ENCODE measurements at regions not wholly inside any gene's neighbourhood (a gene's known extent, or its start where the extent isn't known, plus 50 kb on each side); places are given as distances from the start of the nearest gene placed in this dataset.

- no peak for DNase-seq (ENCODE audit: low read depth, low spot score)
Observed at GRCh38 chr7:114112806-114113205, 194.0 kb upstream of the PPP1R3A start.

GRCh38 chr7:114110666-114111065, 191.9 kb upstream of the PPP1R3A start:
- no peak for DNase-seq (ENCODE audit: low read depth, low spot score)

GRCh38 chr7:114109721-114110120, 190.9 kb upstream of the PPP1R3A start:
- DNase-seq (ENCODE audit: low read depth, low spot score), result no peak

- DNase-seq (ENCODE audit: low read depth, low spot score), result no peak
Observed at GRCh38 chr7:114109304-114109703, 190.5 kb upstream of the PPP1R3A start.

- DNase-seq (ENCODE audit: low read depth, low spot score), result no peak
Observed at GRCh38 chr7:114108510-114108909, 189.7 kb upstream of the PPP1R3A start.

- no peak for DNase-seq (ENCODE audit: low read depth, low spot score)
Observed at GRCh38 chr7:114107522-114107921, 188.7 kb upstream of the PPP1R3A start.

- DNase-seq (ENCODE audit: low read depth, low spot score), result no peak
Observed at GRCh38 chr7:114104035-114104434, 185.2 kb upstream of the PPP1R3A start.

- no peak for DNase-seq (ENCODE audit: low read depth, low spot score)
Observed at GRCh38 chr7:114102996-114103395, 184.2 kb upstream of the PPP1R3A start.

- no peak for DNase-seq (ENCODE audit: low read depth, low spot score)
Observed at GRCh38 chr7:114102131-114102530, 183.3 kb upstream of the PPP1R3A start.

GRCh38 chr7:114100810-114101209, 182.0 kb upstream of the PPP1R3A start:
- DNase-seq (ENCODE audit: low read depth, low spot score), result no peak

- DNase-seq (ENCODE audit: low read depth, low spot score), result no peak
Observed at GRCh38 chr7:114099337-114099736, 180.5 kb upstream of the PPP1R3A start.

GRCh38 chr7:114095885-114096284, 177.1 kb upstream of the PPP1R3A start:
- DNase-seq (ENCODE audit: low read depth, low spot score), result no peak

GRCh38 chr7:114088470-114088940, 169.7 kb upstream of the PPP1R3A start:
- no peak for DNase-seq (ENCODE audit: low read depth, low spot score)

GRCh38 chr7:114087653-114088469, 169.1 kb upstream of the PPP1R3A start:
- no peak for DNase-seq (ENCODE audit: low read depth, low spot score)

- DNase-seq (ENCODE audit: low read depth, low spot score), result no peak
Observed at GRCh38 chr7:114086914-114087652, 168.3 kb upstream of the PPP1R3A start.

GRCh38 chr7:114086537-114086913, 167.7 kb upstream of the PPP1R3A start:
- no peak for DNase-seq (ENCODE audit: low read depth, low spot score)

GRCh38 chr7:114085592-114086501, 167.0 kb upstream of the PPP1R3A start:
- no peak for DNase-seq (ENCODE audit: low read depth, low spot score)

GRCh38 chr7:114085313-114085591, 166.4 kb upstream of the PPP1R3A start:
- no peak for DNase-seq (ENCODE audit: low read depth, low spot score)

- no peak for DNase-seq (ENCODE audit: low read depth, low spot score)
Observed at GRCh38 chr7:114084472-114085312, 165.9 kb upstream of the PPP1R3A start.

GRCh38 chr7:114084002-114084471, 165.2 kb upstream of the PPP1R3A start:
- no peak for DNase-seq (ENCODE audit: low read depth, low spot score)

All from iPS DF 19.7 (cell line).